HCT116 (cell line): ENCODE measurements at regions not wholly inside any gene's neighbourhood (a gene's known extent, or its start where the extent isn't known, plus 50 kb on each side); places are given as distances from the start of the nearest gene placed in this dataset.

Experiments used
- ATAC-seq: fragments of 200-7000 bp; cut with Tn5 transposase; 2 replicates; pipeline ENCODE4 v1.9.1; 2020; ENCODE audit warnings: mild to moderate bottlenecking, moderate library complexity
- BruUV-seq: library from RNA; stranded (reverse); fragments of 400-500 nt; replicated peaks from 2 replicates; lab custom pipeline; 2021; lab: Mats Ljungman, UMichigan
- CTCF ChIA-PET: fragments of 300-600 bp; sonication (Branson Sonifier 250); formaldehyde crosslinking; loops from one replicate; lab custom pipeline; 2021; ENCODE audit warnings: antibody characterized with exemption; lab: Charles Lee
- POLR2A ChIA-PET: fragments of 300-600, 350-600 bp; sonication (Branson Sonifier 250); formaldehyde crosslinking; loops from one replicate; lab custom pipeline; 2021; ENCODE audit warnings: antibody characterized with exemption; lab: Charles Lee
- RAD21 ChIA-PET, 2 experiments: fragments of 300-600 bp; sonication (Branson Sonifier 250); formaldehyde crosslinking; loops; one replicate each; lab custom pipeline; 2023; ENCODE audit warnings: low total read pairs in 2 of 2; ENCODE audit not compliant: uncharacterized antibody in 2 of 2, unreplicated experiment in 2 of 2, low non-redundant PET in 1 of 2; lab: Charles Lee
- DNase-seq: peaks from one replicate; pipeline ENCODE4 v3.0.0-alpha.2; 2010; ENCODE audit warnings: low read depth, low spot score
- H2AFZ ChIP-seq: fragments of 200-600 bp; shearing (Covaris generic), sonication (generic); 2 replicates; pipeline ENCODE4 v1.6.1; 2017; ENCODE audit warnings: low read depth, mixed run types, mixed read lengths, antibody characterized with exemption, low read length; ENCODE audit not compliant: poor library complexity, severe bottlenecking
- H3K27ac ChIP-seq: 2 replicates; pipeline ENCODE4 v1.5.1; 2012; ENCODE audit warnings: low read depth, low read length
- H3K27me3 ChIP-seq: fragments of 200-600 bp; sonication (generic); 2 replicates; pipeline ENCODE4 v1.6.1; 2016; ENCODE audit warnings: mixed run types, low read length, mixed read lengths; ENCODE audit not compliant: insufficient read depth
- H3K36me3 ChIP-seq, 2 experiments: fragments of 200-500 bp in 1 of 2; fragments of 200-600 bp in 1 of 2; sonication (Bioruptor generic) in 1 of 2; sonication (generic) in 1 of 2; 2 replicates each; pipeline versions ENCODE4 v1.5.1 to v1.6.1; 2014 to 2016; ENCODE audit warnings: low read length in 2 of 2, inconsistent platforms in 1 of 2, mixed read lengths in 1 of 2, mixed run types in 1 of 2; ENCODE audit not compliant: insufficient read depth in 2 of 2, control insufficient read depth in 1 of 2
- H3K4me1 ChIP-seq, 2 experiments: fragments of 200-600 bp in 1 of 2; sonication (generic) in 1 of 2; 2 replicates each; pipeline versions ENCODE4 v1.5.1 to v1.6.1; 2012 to 2017; ENCODE audit warnings: low read length in 2 of 2, inconsistent platforms in 1 of 2, mild to moderate bottlenecking in 1 of 2, mixed read lengths in 1 of 2, mixed run types in 1 of 2, moderate library complexity in 1 of 2; ENCODE audit not compliant: insufficient read depth in 2 of 2, control insufficient read depth in 1 of 2
- H3K4me2 ChIP-seq: fragments of 200-600 bp; sonication (generic); 2 replicates; pipeline ENCODE4 v1.6.1; 2017; ENCODE audit warnings: mixed run types, low read length, mixed read lengths
- H3K4me3 ChIP-seq, 2 experiments: fragments of 200-600 bp in 1 of 2; sonication (generic) in 1 of 2; replicated peaks in 1 of 2; 2 replicates each; pipeline ENCODE4 v1.5.1; 2011 to 2016; ENCODE audit warnings: low read length in 2 of 2, control low read depth in 1 of 2, low read depth in 1 of 2, mild to moderate bottlenecking in 1 of 2, mixed read lengths in 1 of 2, mixed run types in 1 of 2
- H3K79me2 ChIP-seq: fragments of 200-600 bp; sonication (generic); 2 replicates; pipeline ENCODE4 v1.6.1; 2017; ENCODE audit warnings: mild to moderate bottlenecking, mixed run types, low read length, moderate library complexity, mixed read lengths; ENCODE audit not compliant: insufficient read depth
- H3K9ac ChIP-seq: fragments of 200-600 bp; sonication (generic); 2 replicates; pipeline ENCODE4 v1.6.1; 2016; ENCODE audit warnings: low read length, mixed read lengths
- H3K9me2 ChIP-seq: fragments of 200-600 bp; sonication (generic), shearing (Covaris generic); 2 replicates; pipeline ENCODE4 v1.6.1; 2017; ENCODE audit warnings: mixed run types, mild to moderate bottlenecking, moderate library complexity; ENCODE audit not compliant: insufficient read depth
- H3K9me3 ChIP-seq, 2 experiments: fragments of 200-500 bp in 1 of 2; fragments of 200-600 bp in 1 of 2; sonication (Bioruptor generic) in 1 of 2; sonication (generic) in 1 of 2; 2 replicates each; pipeline ENCODE4 v1.6.1; 2014 to 2017; ENCODE audit warnings: low read length in 2 of 2, mixed read lengths in 2 of 2, inconsistent platforms in 1 of 2, low read depth in 1 of 2, mild to moderate bottlenecking in 1 of 2, mixed run types in 1 of 2, moderate library complexity in 1 of 2; ENCODE audit not compliant: control insufficient read depth in 1 of 2, insufficient read depth in 1 of 2
- H4K20me1 ChIP-seq: fragments of 200-600 bp; sonication (generic), shearing (Covaris generic); 2 replicates; pipeline ENCODE4 v1.6.1; 2017; ENCODE audit warnings: mixed run types, mild to moderate bottlenecking, moderate library complexity; ENCODE audit not compliant: insufficient read depth
- CBX3 ChIP-seq: IDR thresholded peaks from 2 replicates; pipeline ENCODE4 v1.6.1; 2012; ENCODE audit warnings: low read depth
- CEBPB ChIP-seq: IDR thresholded peaks from 2 replicates; pipeline ENCODE4 v1.6.1; 2012; ENCODE audit warnings: low read depth
- EGR1 ChIP-seq: IDR thresholded peaks from 2 replicates; pipeline ENCODE4 v1.6.1; 2012; ENCODE audit warnings: low read depth
- ELF1 ChIP-seq: IDR thresholded peaks from 2 replicates; pipeline ENCODE4 v1.6.1; 2012; ENCODE audit warnings: low read depth, borderline replicate concordance
- EZH2 ChIP-seq: fragments of 200-600 bp; sonication (generic); IDR thresholded peaks from 2 replicates; pipeline ENCODE4 v1.6.1; 2017; ENCODE audit warnings: antibody characterized with exemption, mixed run types
- EZH2phosphoT487 ChIP-seq: fragments of 200-600 bp; IDR thresholded peaks from 2 replicates; pipeline ENCODE4 v1.6.1; 2018; ENCODE audit warnings: antibody characterized with exemption, borderline replicate concordance
- FOSL1 ChIP-seq: IDR thresholded peaks from 2 replicates; pipeline ENCODE4 v1.6.1; 2012; ENCODE audit warnings: low read depth
- MAX ChIP-seq: IDR thresholded peaks from 2 replicates; pipeline ENCODE4 v1.6.1; 2012
- POLR2A ChIP-seq: IDR thresholded peaks from 2 replicates; pipeline ENCODE4 v1.7.0; 2011; ENCODE audit warnings: borderline replicate concordance; ENCODE audit not compliant: insufficient read depth, insufficient read length; ENCODE audit errors: extremely low read depth
- RAD21 ChIP-seq: IDR thresholded peaks from 2 replicates; pipeline ENCODE4 v1.6.1; 2012; ENCODE audit warnings: low read depth, mild to moderate bottlenecking
- REST ChIP-seq: IDR thresholded peaks from 2 replicates; pipeline ENCODE4 v1.6.1; 2012; ENCODE audit warnings: low read depth
- SP1 ChIP-seq: IDR thresholded peaks from 2 replicates; pipeline ENCODE4 v1.6.1; 2012; ENCODE audit warnings: low read depth
- SRF ChIP-seq: IDR thresholded peaks from 2 replicates; pipeline ENCODE4 v1.6.1; 2012; ENCODE audit warnings: low read depth
- TCF7L2 ChIP-seq: IDR thresholded peaks from 2 replicates; pipeline ENCODE4 v1.7.0; 2011; ENCODE audit warnings: borderline replicate concordance, inconsistent platforms; ENCODE audit not compliant: insufficient read depth, insufficient read length; ENCODE audit errors: extremely low read depth
- YY1 ChIP-seq: IDR thresholded peaks from 2 replicates; pipeline ENCODE4 v1.6.1; 2011; ENCODE audit warnings: low read length, low read depth, moderate library complexity, mild to moderate bottlenecking; ENCODE audit not compliant: insufficient replicate concordance; ENCODE audit errors: extremely low read depth
- ZBTB33 ChIP-seq: IDR thresholded peaks from 2 replicates; pipeline ENCODE4 v1.6.1; 2011; ENCODE audit warnings: mild to moderate bottlenecking, low read length, moderate library complexity; ENCODE audit not compliant: insufficient replicate concordance; ENCODE audit errors: extremely low read depth
- ZFX ChIP-seq: fragments of 450-650 bp; IDR thresholded peaks from 2 replicates; pipeline ENCODE4 v1.6.1; 2017
- ZNF274 ChIP-seq: fragments of 200-500 bp; sonication (Bioruptor generic); IDR thresholded peaks from 2 replicates; pipeline ENCODE4 v1.6.1; 2014; ENCODE audit warnings: mild to moderate bottlenecking, low read depth, low read length, inconsistent platforms
- intact Hi-C: fragments of 100-400 bp; cut with micrococcal nuclease; formaldehyde crosslinking; loops from 2 replicates; pipeline ENCODE4 v1.10.0; 2022
- TF ChIP-seq, protein P1 (sequence below): IDR thresholded peaks from 2 replicates; pipeline ENCODE4 v1.6.1; 2012
- TF ChIP-seq, protein P2 (sequence below), 3 experiments: fragments of 200-600 bp in 1 of 3; sonication (generic) in 1 of 3; IDR thresholded peaks in 2 of 3; conservative IDR thresholded peaks in 1 of 3; 2 replicates each; pipeline ENCODE4 v1.5.1; 2012 to 2017; ENCODE audit warnings: low read depth in 2 of 3, low read length in 2 of 3, antibody characterized with exemption in 1 of 3, borderline replicate concordance in 1 of 3, control low read depth in 1 of 3, mild to moderate bottlenecking in 1 of 3, mixed read lengths in 1 of 3, mixed run types in 1 of 3, moderate library complexity in 1 of 3; ENCODE audit not compliant: insufficient read depth in 1 of 3

DNA sequence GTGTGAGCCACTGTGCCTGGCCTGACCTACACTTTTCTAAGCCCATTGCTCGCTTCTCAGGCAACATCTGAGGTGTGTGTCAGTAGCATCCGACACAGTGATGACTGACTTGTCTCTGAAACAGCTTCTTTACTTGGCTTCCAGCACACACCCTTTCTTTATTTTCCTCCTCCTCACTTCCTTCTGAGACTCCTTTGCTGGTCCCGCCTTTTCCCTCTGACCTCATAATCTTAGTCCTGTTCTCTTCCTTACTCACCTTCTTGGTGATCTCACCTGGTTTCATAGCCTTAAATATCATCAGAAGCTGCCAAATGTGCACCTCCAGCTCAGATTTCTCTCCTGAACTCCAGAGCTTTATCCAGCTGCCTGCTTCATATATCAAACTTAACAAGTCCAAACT, 66.6 kb upstream of the PELI1 start:
- no peaks in the 10 kb centered on the region for H3K27me3 ChIP-seq
- no peak overlapping the region for H3K4me2 ChIP-seq
- intact Hi-C loops, result no loop called here
- H3K27ac ChIP-seq, result no peak overlapping the region
- DNase-seq (no peak), ATAC-seq (no peak)
- BruUV-seq, result no TSS peak
- H2AFZ ChIP-seq, result no peak overlapping the region
- H3K36me3 ChIP-seq, result no peaks in the 10 kb centered on the region
- no peak overlapping the region for H3K4me3 ChIP-seq
- no peaks in the 10 kb centered on the region for H3K79me2 ChIP-seq
- no peaks in the 10 kb centered on the region for H3K9me2 ChIP-seq
- ChIA-PET RAD21 (no interaction called here), CTCF (no interaction called here), POLR2A (no interaction called here)
- TF ChIP-seq MAX, result no peak
- no peak for TF ChIP-seq RAD21
- no peak for TF ChIP-seq EGR1
- TF ChIP-seq YY1, result no peak
- no peak for TF ChIP-seq CBX3
- TF ChIP-seq POLR2A, result no peak
- TF ChIP-seq ZFX, result no peak
- TF ChIP-seq, protein P1, sequence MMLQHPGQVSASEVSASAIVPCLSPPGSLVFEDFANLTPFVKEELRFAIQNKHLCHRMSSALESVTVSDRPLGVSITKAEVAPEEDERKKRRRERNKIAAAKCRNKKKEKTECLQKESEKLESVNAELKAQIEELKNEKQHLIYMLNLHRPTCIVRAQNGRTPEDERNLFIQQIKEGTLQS, result no peak
- TF ChIP-seq EZH2phosphoT487, result no peak
- no peak for TF ChIP-seq ZBTB33
- no peak for TF ChIP-seq TCF7L2
- no peak for TF ChIP-seq SRF
- no peak for TF ChIP-seq CEBPB
- TF ChIP-seq FOSL1, result no peak
- TF ChIP-seq, protein P2, sequence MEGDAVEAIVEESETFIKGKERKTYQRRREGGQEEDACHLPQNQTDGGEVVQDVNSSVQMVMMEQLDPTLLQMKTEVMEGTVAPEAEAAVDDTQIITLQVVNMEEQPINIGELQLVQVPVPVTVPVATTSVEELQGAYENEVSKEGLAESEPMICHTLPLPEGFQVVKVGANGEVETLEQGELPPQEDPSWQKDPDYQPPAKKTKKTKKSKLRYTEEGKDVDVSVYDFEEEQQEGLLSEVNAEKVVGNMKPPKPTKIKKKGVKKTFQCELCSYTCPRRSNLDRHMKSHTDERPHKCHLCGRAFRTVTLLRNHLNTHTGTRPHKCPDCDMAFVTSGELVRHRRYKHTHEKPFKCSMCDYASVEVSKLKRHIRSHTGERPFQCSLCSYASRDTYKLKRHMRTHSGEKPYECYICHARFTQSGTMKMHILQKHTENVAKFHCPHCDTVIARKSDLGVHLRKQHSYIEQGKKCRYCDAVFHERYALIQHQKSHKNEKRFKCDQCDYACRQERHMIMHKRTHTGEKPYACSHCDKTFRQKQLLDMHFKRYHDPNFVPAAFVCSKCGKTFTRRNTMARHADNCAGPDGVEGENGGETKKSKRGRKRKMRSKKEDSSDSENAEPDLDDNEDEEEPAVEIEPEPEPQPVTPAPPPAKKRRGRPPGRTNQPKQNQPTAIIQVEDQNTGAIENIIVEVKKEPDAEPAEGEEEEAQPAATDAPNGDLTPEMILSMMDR (IDR thresholded peaks at IDR 0.05 in 2 of 3, conservative IDR thresholded peaks at IDR 0.05 in 1 of 3; ENCODE audit: borderline replicate concordance in 1 of 3, insufficient read depth in 1 of 3, low read depth in 2 of 3, low read length in 2 of 3), result no peak
- no peak for TF ChIP-seq EZH2
- TF ChIP-seq SP1, result no peak
- TF ChIP-seq ZNF274, result no peak
- TF ChIP-seq ELF1, result no peak
- TF ChIP-seq REST, result no peak
- H3K9me3 ChIP-seq, result no peaks in the 10 kb centered on the region
- 0 out of 4 replicates have a peak, but pooled peaks cover 0 to 6% of the 10 kb centered on the region in 2 experiments for H3K4me1 ChIP-seq
- no peaks in the 10 kb centered on the region for H4K20me1 ChIP-seq
- no peak overlapping the region for H3K9ac ChIP-seq
